ENCODE measurements at regions not wholly inside any gene's neighbourhood (a gene's known extent, or its start where the extent isn't known, plus 50 kb on each side); places are given as distances from the start of the nearest gene placed in this dataset.

GRCh38 chr9:126752881-126753670 is 51.8 kb upstream of the ZBTB43 start:
- TF ChIP-seq CTCF (IDR thresholded peaks at IDR 0.05) (no peak), POLR2AphosphoS5 (IDR thresholded peaks at IDR 0.05) (peak; percentile 73)

All from prostate gland (tissue), 2 donors.